HG03460 (cell line): ENCODE measurements at regions not wholly inside any gene's neighbourhood (a gene's known extent, or its start where the extent isn't known, plus 50 kb on each side); places are given as distances from the start of the nearest gene placed in this dataset.
A peak's percentile ranks its signal among the peaks of the same experiment; 100 is the strongest.

Experiments used
- ATAC-seq: cut with Tn5 transposase; IDR thresholded peaks from one replicate; pipeline ENCODE4 v1.9.1; 2021; ENCODE audit not compliant: unreplicated experiment

DNA sequence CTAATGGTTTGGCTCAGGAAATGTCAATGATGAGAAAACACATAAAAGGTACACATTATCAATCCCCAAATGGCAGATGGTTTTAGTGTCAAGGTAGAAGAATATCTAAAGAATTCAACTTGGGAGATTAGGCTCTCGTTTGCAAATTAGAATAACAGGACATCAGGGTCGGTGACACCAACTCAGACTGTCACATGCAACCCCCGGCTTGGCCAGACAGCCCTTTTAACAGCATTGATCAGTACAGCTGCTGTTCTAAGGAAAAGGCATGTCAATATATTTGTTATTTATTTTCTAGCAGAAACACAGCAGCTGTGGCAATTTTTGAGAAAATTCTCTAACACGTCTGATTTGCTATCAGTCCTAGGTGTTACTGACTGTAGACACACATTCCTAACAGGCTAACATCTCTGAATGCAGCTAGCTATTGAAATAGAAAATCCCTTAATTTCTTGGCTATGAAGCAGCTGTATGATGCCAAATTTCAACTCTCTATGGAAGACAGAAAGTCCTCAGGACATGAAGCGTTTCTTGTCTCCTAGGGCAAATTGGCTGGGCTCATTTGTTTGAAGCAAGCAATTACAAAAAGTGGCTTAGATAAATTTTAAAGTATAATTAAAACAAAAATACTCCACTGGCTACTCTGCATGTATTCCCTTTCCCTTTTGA is 269.0 kb upstream of the CXXC4 start:
- no peak for ATAC-seq

GRCh38 chr4:104766676-104767075 is 272.0 kb upstream of the CXXC4 start:
- ATAC-seq: no peak

DNA sequence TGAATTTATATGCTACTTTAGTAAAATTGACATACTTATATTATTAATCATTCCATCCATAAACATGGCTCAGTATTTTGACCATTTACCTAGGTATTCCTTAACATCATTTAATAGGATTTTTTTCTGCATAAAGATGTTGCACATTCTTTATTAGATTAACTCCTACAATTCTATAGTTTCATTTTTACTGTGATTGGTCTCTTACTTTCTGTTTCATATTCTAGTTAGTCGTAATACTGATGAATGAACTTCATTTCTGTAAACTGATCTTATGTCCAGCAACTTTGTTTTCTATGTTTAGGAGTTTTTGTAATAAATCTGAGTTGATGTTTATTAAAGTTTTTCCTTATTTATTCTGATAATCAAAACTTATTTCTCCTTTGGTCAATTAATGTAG is 278.2 kb upstream of the CXXC4 start:
- ATAC-seq: peak; percentile 72

DNA sequence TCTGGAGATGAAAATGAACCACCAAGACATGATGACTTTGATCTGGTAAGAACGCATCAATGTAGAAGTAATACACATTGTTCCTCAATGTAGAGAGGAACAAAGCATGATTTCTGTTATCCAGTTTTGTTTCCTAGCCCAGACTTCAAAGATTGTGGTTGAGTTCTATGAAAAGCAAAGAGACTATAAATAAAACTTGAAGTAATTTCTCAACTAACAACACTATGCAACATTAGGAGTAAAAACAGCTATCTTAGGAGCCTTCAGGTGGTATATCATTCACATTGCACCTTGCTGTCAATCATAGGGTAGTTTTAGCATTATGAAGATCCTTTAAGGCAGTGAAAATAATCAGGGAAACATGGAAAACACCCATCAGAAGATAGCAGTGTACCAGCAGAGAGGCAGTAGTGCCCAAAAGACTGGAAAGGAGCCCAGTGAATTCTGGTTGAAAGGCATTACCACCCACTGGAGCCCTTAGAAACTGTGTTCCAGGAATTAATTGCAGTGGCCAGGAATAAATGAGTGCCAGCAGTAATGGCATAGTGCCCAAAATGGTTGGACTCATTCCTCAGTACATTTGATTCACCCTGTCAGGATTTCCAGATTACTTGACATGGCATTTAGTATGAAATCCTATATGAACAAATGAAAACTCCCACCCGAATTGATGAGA is 300.7 kb upstream of the CXXC4 start:
- ATAC-seq: no peak

- ATAC-seq: no peak
These were observed 317.0 kb upstream of the CXXC4 start for GRCh38 chr4:104811727-104812126.

DNA sequence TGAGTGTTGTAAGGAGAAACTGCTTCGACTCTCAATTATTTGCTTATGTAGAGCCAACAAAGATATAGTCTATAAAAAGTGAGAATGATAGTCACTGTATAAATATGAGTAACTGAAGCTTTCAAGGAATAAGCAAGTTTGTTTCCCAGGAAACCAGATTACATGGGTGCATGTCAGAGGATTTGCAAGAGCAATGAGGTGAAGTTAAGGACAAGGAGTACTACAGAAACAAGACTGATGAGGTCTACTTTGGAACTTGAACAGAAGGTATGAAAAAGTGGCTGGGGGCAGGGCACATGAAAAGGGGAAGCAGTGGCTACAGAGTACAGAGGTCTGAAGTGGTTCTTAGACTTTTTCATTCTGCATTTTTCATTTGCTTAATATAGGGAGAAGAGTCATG is 321.0 kb upstream of the CXXC4 start:
- ATAC-seq: no peak

- peak; percentile 67 for ATAC-seq
These were observed 323.9 kb upstream of the CXXC4 start for GRCh38 chr4:104818579-104818978.

- ATAC-seq: no peak
These were observed 320.5 kb upstream of the TET2 start for GRCh38 chr4:104826171-104826570.

- ATAC-seq: no peak
These were observed 316.9 kb upstream of the TET2 start for GRCh38 chr4:104829761-104830160.

DNA sequence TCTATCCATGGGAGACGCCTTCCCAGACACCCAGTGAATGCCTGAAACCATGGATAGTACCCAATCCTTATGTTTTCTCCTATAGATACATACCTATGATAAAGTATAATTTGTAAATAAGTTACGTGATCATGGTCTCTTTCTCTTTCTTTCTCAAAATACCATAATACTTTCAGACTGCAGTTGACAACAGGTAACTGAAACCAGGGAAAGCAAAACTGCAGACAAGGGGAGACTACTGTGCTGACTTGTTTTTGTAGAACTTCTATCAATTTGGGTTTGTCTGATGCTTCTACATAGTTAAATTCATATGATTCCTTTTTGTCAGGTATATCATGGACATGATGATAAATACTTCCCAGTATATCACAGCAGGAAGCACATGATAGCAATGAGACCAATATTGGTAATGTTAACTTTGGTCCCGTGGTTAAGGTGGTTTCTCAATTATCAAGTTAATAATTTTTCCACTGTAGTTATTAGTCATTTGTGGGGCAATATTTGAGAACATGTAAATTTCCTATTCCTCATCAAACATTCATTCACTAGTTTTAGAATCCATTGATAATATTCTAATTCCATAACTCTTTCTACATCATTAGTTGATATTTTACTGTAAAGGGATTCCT is 298.0 kb upstream of the TET2 start:
- no peak for ATAC-seq

DNA sequence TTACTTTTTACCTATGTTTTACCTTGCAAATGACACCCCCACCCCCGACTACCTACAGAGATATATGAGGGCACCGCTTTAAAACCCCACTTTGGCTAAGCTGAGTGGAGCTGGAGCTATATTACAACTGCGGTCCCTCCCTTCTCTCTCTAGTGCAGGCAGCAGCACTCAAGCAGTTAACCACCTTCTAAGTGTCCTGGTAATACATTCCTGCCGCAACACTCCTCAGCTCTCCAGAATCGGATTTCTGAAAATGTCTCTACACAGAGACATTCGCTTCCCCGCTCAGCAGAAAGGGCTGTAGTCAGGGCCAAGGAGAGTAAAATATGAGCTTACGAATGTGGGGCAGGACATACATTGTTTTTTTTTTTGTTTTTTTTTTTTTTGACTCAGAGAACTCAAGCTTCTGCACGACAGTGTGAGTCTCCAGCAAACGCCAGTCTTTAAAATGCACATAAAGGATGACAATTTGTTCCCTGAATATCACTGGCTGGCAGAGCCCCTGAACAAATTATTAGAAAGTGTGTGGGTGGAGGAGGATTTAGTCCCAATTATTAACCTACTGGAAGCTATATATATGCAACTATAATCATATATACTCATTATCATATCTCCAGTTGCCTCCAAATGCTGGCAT is 287.0 kb upstream of the TET2 start:
- no peak for ATAC-seq

- peak; percentile 82 for ATAC-seq
These were observed 286.2 kb upstream of the TET2 start for GRCh38 chr4:104860238-104861123.

DNA sequence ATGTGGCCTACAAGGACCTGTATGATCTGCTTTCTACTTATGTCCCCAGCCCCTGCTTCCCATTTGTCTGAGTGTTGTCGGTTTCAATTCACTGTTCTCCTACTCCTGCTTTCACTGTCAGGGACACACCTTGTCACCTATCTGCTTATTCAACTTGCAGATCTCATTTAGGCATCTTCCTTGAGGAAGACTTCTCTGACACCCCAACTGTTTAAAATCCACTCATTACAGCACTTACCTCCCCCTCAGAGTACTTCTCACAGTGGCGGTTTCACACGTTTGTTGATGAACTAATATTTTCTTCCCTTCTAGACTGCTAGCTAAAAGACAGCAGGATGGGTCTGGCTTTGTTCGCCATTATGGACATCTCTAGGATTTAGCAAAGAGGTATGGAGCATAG is 279.9 kb upstream of the TET2 start:
- ATAC-seq: no peak

GRCh38 chr4:104868533-104868932 is 278.1 kb upstream of the TET2 start:
- peak; percentile 25 for ATAC-seq

DNA sequence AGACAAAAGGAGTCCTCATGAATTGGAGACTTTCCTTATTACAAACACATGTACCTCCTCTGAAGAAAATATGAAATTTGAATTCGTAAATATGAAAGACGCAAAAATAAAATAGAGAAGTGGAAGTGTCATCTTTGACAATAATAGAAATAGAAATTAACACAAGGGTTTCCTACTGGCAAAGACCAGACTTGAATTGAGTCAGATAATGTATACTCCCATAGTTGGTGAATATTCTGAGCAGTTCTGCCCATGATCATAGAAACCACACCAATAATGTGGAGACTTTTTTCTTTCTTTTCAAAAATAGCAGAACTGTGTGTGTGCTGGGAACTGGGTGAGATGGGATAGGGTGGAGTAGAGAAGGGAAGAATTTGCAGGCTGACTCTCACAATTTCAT is 277.7 kb upstream of the TET2 start:
- ATAC-seq: peak; percentile 93

DNA sequence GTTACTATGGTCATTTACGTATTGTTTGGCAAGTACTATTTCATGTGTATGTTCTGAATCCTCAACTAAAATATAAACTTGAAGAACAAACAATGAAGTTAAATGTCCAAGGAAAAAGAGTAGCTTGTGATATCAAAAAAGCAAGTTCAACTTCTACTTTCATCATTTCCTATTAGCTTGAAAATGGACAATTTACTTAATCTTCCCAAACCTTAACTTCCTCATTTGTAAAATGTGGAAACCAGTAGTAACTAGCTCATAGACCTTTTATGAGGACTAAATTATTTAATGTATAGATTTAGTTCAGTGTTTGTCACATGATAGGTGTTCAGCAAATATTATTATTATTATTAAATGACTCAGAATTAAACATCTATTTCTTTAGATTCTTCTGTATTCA is 276.8 kb upstream of the TET2 start:
- no peak for ATAC-seq

GRCh38 chr4:104870495-104871233 is 276.0 kb upstream of the TET2 start:
- peak; percentile 38 for ATAC-seq

- ATAC-seq: no peak
These were observed 267.7 kb upstream of the TET2 start for GRCh38 chr4:104878936-104879335.

DNA sequence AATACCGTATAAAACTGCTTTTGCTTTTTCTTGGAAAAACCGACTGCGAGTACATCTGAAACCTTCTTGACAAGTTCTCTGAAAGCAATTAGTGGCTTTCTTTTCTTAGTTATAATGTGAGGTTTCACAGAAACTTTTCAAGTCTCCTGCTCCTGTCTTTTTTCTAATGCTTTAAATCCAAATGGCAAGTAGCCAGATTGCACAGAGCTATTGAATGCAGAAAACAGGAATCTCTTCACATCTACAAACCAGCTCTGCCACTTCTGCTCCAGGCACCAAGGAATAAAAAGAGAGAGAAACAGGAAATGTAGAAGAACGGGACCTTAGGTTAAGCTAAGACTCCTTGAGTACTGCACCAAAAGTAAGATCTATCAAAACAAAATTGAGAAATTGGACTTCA is 267.3 kb upstream of the TET2 start:
- ATAC-seq: peak; percentile 54

DNA sequence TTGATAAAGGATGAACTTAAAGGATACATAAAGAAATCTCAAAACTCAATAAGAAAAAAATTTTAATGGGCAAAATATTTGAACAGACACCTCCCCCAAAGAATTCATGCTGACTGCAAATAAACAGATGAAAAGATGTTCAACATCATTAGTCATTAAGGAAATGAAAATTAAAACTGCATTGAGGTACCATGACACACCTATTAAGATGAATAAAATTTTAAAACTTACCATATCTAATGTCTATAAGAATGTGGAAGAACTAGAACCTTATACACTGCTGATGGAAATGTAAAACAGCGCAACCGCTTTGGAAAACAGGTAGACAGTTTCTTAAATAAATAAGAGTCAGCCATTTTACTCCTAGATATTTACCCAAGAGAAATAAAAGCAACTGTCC is 266.8 kb upstream of the TET2 start:
- ATAC-seq: no peak
